GM18505 (cell line): ENCODE measurements at regions not wholly inside any gene's neighbourhood (a gene's known extent, or its start where the extent isn't known, plus 50 kb on each side); places are given as distances from the start of the nearest gene placed in this dataset.

Experiments
- ATAC-seq: cut with Tn5 transposase; IDR thresholded peaks from one replicate; pipeline ENCODE4 v1.9.1; 2021; ENCODE audit not compliant: unreplicated experiment
- POLR2A ChIP-seq: IDR thresholded peaks from 4 replicates; pipeline ENCODE4 v1.6.1; 2011; ENCODE audit warnings: borderline replicate concordance; ENCODE audit not compliant: insufficient read depth, insufficient read length; ENCODE audit errors: extremely low read depth

DNA sequence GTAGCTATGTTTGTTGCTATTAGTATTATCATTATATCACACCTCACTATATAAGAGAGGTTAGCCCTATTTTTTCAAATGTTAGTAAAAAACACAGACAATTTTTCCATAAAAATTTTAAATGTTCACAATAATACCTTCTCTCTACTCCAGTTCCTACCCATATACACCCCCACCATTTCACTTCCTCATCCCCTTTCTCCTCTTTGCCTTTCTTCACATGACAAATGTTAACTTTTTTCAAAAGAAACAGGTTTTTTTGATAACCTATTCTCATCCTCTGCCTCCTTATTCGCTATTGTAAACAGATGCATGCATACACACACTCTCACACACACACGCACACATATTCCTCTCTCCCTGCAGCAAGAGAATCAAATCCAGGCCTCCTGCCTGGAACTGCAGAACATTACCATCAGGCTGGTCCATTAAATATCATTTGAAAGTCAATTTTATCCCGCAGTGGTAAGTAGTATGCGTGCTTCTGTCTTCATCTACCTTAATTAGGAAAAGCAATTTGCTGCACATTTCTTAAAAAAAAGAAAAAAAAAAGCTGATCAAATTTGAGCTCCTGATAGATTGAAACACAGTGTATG, 55.5 kb downstream of the MID1IP1 start:
- no peak for TF ChIP-seq POLR2A
- ATAC-seq: no peak

DNA sequence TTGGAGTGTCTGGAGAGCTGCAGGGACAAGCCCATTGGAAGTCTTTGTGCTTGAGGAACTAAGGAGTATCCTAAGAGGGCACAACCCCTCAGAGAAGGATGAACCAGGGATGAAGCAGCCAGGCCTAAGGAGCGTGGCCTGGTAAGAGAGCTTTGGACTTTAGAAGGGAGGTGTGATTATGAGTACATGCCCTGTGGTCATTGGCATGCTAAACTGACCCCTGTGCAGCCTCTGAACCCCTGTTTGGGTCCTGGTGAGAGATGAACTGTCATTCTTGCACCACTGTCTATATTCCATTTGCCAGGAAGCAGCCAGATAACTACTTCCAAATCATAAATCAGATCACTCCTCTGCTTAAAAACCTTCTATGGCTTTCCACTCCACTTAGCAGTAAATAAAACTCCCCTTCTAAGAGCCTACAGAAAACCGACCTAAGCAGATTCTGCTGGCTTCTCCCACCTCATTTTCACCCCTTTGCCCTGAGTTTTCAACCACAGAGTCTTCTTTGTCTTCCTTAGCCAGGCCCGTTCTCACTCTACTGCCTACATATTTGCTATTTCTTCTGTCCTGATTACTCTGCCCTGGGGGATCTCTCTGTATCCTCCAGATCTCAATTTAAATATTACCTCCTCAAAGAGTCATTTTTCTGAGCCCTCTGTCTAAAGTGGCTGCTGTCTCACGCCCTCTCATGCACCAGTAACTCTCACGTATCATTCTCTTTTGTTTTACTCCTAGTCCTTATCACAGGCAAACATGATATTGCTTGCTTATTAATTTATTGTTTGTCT, 56.7 kb downstream of the MID1IP1 start:
- no peak for ATAC-seq
- TF ChIP-seq POLR2A: no peak

DNA sequence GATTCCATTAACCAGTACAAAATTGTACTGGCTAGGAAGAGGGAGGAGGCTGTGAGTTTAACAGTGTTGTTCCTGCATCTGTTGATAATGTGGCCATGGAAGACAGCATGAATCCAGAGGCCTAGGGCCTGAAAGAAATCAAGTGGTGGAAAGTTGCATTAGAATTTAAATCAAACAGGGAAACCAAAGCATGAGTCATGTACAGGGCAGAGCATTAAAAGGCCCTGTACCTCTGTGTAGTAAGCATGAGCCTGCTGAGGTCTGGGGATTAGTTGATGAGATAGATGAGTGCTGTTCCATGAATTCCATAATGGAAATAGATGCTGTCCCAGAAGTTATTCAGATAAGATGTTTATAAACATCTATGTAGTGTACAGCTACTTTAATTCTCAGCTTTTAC, 58.3 kb downstream of the MID1IP1 start:
- TF ChIP-seq POLR2A: no peak

DNA sequence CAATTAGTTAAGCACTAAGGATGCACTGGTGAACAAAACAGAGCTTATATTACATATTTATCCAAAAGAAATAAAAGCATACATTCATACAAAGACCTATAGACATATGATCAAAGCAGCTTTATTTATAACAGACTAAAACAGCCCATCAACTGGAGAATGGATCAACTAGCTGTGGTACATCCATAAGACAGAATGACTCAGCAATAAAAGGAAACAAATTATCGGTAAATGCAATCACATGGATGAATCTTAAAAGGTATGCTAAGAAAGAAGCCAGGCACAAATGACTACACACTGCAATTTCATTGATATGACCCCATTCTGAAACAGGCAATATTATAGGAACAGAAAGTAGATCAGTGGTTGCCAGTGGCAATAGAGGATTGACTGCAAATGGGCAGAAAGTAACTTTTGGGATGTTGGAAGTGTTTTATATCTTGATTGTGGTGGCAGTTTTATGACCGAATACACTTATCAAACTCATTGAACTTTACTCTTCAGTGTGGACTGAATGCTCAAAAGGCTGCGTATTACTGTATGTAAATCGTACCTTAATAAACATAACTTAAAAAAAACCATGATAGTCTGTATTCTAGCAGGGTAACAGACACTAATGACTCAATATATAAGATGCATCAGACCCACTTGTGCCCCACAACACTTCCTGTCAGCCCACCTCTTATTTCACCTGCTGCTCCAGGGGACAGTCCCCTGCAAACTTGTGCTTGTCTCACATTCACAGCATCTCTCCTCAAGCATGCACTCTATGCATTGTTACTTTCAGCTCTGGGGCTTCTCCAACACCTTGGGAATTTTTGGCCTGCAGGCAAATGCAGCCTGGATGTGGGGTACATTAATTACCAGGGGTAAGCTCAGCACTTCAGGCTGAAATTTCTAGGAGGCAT, 59.1 kb downstream of the MID1IP1 start:
- no peak for ATAC-seq
- TF ChIP-seq POLR2A: no peak

More for the DNA sequence above, 58.3 kb downstream of the MID1IP1 start:
- ATAC-seq: no peak

DNA sequence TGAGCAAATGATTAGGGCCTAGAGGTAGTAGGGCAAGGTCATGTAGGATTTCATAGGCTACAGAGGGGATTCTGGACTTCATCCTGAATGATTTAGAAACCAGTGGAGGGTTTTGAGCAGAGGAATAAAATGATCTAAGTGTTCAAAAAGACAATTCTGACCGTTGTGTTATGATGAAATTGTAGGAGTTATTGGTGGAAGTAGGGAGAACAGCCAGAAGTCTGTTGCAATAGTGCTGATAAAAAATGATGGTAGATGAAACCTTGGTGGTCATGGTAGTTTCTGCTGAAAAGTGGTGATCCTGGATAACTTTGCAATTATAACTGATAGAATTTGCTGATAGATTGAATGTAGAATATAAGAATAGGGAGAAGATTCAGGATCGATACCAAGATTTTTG, 60.2 kb downstream of the MID1IP1 start:
- no peak for ATAC-seq

DNA sequence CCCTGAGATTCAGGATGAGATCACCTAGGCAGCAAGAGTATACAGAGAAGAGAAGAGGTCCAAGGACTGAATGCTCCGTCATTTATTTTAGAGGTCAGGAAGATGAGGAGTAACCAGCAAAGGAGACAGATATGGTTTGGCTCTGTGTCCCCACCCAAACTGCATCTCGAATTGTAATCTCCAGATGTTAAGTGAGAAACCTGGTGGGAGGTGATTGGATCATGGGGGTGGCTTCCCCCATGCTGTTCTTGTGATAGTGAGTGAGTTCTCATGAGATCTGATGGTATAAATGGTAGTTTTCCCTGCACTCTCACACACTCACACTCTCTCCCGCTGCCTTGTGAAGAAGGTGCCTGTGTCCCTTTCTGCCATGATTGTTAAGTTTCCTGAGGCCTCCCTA, 60.8 kb downstream of the MID1IP1 start:
- no peak for ATAC-seq
- no peak for TF ChIP-seq POLR2A

More for the DNA sequence above, 60.2 kb downstream of the MID1IP1 start:
- no peak for TF ChIP-seq POLR2A

DNA sequence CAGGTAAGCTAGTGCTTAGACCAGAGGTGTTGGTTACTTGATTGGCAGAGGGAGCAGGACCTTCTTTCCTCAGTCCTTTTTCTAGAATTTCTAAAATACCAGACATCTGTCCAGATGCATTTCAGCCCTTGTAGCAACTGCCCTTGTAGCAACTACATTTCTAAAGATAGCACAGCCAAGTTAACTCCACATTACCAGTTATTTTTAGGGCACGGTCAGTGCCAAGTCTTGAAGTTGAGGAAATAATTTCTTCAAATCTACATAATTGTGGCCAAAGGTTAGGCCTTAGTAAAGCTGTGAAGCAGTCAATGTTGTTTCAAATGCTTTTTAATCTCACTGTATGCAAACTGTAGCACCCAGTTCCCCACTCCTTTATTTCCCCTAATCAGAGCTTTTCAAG, 62.9 kb downstream of the MID1IP1 start:
- ATAC-seq: no peak
- no peak for TF ChIP-seq POLR2A

DNA sequence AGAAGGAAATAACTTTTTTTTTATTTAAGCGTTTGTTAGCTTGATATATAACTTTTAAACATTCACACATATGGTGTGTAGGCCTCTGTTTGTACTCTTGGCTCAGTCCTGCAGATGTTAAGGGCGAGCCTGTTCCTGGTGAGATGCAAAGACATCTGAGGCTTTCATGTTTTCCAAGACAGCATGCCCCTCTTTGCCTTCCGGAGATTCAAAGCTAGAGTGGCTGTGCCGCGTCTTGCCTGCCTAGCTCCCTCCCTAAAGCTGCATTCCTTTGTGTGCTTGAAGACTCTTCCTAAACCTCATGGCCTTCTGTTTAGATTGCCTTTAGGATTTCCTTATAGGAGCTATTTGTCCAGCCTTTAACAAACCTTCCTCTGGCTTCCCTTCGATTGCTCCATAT, 67.1 kb downstream of the MID1IP1 start:
- TF ChIP-seq POLR2A: no peak
- no peak for ATAC-seq

DNA sequence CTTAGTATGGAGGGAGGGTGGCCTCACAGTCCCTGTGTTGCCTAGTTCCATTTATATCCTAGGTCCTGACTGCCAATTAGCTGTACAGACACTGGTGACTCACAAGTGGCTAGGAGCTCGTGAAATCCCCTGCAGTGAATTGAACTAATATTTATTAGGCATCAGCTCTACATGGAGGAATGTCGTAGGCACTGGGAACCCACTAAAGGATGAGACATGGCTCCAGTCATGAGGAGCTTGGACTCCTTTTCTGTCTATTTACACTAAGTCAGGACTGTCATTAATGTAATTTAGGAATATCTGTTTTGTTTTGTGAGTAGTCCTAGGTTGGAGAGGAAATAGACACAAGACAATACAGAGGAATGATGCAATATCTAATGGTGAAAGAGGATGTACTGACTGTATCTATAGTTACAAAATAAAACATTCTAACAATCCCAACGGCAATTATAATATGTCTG, 67.7 kb downstream of the MID1IP1 start:
- no peak for ATAC-seq
- no peak for TF ChIP-seq POLR2A

DNA sequence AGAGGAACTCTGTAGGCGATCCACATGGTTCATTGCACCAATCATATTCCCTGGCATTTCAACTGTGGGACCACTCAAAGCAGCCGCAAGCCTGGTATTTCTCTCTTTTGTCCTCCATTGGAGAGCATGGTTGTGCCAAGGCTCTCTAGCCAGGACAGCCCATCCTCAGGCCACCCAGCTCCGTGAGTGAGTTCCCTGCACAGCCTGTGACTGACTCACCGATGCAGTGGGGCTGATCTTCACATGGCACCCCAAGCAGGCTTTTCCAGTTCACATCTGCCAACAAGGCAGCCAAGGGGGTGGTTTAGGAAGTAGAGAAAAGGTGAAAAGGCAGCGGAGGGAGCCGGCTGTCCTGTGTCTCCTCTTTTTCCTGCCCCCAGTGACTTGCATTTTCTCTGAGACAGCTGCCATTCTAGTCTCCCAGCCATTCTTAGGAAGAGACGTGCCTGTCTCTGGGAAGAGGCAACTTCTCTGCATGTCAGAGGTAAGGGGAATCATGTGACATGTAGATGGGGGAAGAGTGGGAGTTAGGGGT, 69.2 kb downstream of the MID1IP1 start:
- TF ChIP-seq POLR2A: no peak
- no peak for ATAC-seq

DNA sequence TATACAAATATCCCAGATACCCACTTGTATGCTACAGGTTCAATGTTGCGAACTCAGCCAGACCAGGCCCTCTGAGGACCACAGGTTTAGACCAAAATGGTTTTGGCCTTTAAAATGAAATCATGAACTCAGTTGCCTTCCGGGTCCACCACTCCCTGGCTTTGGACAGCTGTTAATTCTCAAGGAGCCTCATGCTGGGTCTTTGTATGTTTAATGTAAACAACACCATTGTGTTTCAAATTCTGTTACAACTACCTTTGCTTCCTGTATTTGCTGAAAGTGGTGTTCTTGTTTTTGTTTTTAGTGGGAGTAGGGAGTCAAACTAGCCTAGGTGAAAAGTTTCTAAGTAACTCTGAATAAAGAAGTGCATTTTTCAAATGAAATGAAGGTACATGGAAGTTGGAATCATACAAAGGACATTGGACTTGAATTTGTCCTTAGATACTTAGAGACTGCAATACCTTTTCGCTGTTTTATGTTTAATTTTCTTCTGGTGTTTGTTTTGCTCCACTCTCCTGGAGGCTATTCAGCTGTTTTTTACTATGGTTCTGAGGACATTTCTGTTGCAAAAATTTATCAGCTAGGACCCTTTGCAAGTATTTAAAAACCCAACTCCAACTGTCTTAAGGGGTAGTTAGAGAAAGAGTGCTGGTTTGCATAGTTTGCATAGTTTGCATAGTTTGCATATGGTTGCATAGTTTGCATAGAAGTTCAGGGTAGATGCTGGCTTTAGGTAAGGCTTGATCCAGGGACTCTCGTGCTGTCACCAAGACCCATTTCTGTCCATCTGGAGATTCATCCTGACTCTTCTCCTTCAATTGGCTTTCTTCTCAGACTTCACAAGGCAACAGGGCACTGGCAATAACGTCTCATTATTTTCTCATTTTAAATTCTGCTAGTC, 70.1 kb downstream of the MID1IP1 start:
- ATAC-seq: no peak
- no peak for TF ChIP-seq POLR2A

DNA sequence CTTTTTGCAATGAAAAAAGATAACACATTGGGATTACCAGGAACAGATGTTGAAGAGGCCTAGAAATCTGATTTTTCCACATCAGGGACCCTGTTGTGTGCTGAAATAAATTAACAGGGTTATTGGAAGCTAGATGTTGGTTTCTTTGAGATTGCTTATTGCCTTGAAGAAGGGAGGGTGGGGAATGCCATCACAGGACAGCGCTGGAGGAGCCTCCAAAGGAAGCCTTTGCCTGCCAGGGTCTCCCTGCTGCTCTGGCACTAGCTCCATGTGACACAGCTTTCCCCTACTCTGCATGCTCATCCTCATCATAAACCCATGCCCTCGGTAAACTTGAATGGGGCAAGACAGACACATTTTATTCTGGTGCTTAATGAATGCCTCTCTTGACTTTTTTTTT, 76.1 kb downstream of the MID1IP1 start:
- TF ChIP-seq POLR2A: no peak
- ATAC-seq: no peak
